Keratinocyte (primary cell): ENCODE measurements at regions not wholly inside any gene's neighbourhood (a gene's known extent, or its start where the extent isn't known, plus 50 kb on each side); places are given as distances from the start of the nearest gene placed in this dataset.

Experiments used
- DNase-seq: peaks from one replicate; pipeline ENCODE4 v3.0.0-alpha.2; 2011; ENCODE audit warnings: low read depth, missing footprints, low spot score
- FAIRE-seq: peaks from 2 replicates; lab custom pipeline; 2011; peaks lifted over from hg19 to GRCh38; lab: Jason Lieb, UNC
- H2AFZ ChIP-seq: 2 replicates; pipeline ENCODE4 v1.6.0; 2012; ENCODE audit warnings: low read length, control low read depth, inconsistent platforms; ENCODE audit not compliant: control insufficient read depth
- H3K27ac ChIP-seq: 2 replicates; pipeline ENCODE4 v1.5.1; 2011; ENCODE audit warnings: low read length; ENCODE audit not compliant: control insufficient read depth, insufficient read depth
- H3K27me3 ChIP-seq: 3 replicates; pipeline ENCODE4 v1.6.0; 2011; ENCODE audit warnings: low read length; ENCODE audit not compliant: control insufficient read depth, insufficient read depth; ENCODE audit errors: extremely low read depth
- H3K36me3 ChIP-seq, 2 experiments: 2 replicates in 1 of 2; 3 replicates in 1 of 2; pipeline ENCODE4 v1.5.1; 2011; ENCODE audit warnings: low read length in 2 of 2, mild to moderate bottlenecking in 1 of 2; ENCODE audit not compliant: control insufficient read depth in 2 of 2, insufficient read depth in 2 of 2; ENCODE audit errors: extremely low read depth in 1 of 2
- H3K4me1 ChIP-seq: 3 replicates; pipeline ENCODE4 v1.5.1; 2011; ENCODE audit warnings: low read length; ENCODE audit not compliant: control insufficient read depth, insufficient read depth; ENCODE audit errors: extremely low read depth
- H3K4me2 ChIP-seq: 3 replicates; pipeline ENCODE4 v1.6.0; 2011; ENCODE audit warnings: low read depth, low read length; ENCODE audit not compliant: control insufficient read depth, insufficient read depth; ENCODE audit errors: extremely low read depth
- H3K4me3 ChIP-seq, 3 experiments: fragments of 200-600 bp in 1 of 3; sonication (generic) in 1 of 3; 2 replicates in 2 of 3; 3 replicates in 1 of 3; pipeline ENCODE4 v1.5.1; 2011 to 2016; ENCODE audit warnings: low read length in 3 of 3, mild to moderate bottlenecking in 3 of 3, control low read depth in 2 of 3, inconsistent platforms in 1 of 3, low read depth in 1 of 3, mixed read lengths in 1 of 3, mixed run types in 1 of 3, moderate library complexity in 1 of 3; ENCODE audit not compliant: control insufficient read depth in 2 of 3, insufficient read depth in 2 of 3; ENCODE audit errors: extremely low read depth in 1 of 3
- H3K79me2 ChIP-seq: 2 replicates; pipeline ENCODE4 v1.6.0; 2012; ENCODE audit warnings: low read length; ENCODE audit not compliant: control insufficient read depth, insufficient read depth
- H3K9ac ChIP-seq: 3 replicates; pipeline ENCODE4 v1.6.0; 2011; ENCODE audit warnings: low read length; ENCODE audit not compliant: control insufficient read depth, insufficient read depth; ENCODE audit errors: extremely low read depth
- H3K9me1 ChIP-seq: 3 replicates; pipeline ENCODE4 v1.6.0; 2011; ENCODE audit warnings: low read length; ENCODE audit not compliant: control insufficient read depth, insufficient read depth; ENCODE audit errors: extremely low read depth
- H3K9me3 ChIP-seq: 2 replicates; pipeline ENCODE4 v1.5.1; 2012; ENCODE audit warnings: low read depth, low read length; ENCODE audit not compliant: control insufficient read depth
- H4K20me1 ChIP-seq: 3 replicates; pipeline ENCODE4 v1.6.0; 2011; ENCODE audit warnings: low read length; ENCODE audit not compliant: control insufficient read depth, insufficient read depth; ENCODE audit errors: extremely low read depth
- CTCF ChIP-seq, 3 experiments: IDR thresholded peaks in 1 of 3; conservative IDR thresholded peaks in 1 of 3; optimal IDR thresholded peaks in 1 of 3; 2 replicates in 2 of 3; 3 replicates in 1 of 3; pipeline versions ENCODE3 to v1.5.1; 2011; ENCODE audit warnings: low read length in 3 of 3, mild to moderate bottlenecking in 3 of 3, moderate library complexity in 2 of 3, control low read depth in 1 of 3, inconsistent platforms in 1 of 3; ENCODE audit not compliant: insufficient read depth in 2 of 3; ENCODE audit errors: extremely low read depth in 1 of 3
- EZH2 ChIP-seq: IDR thresholded peaks from one replicate; pipeline ENCODE4 v1.6.1; 2012; ENCODE audit warnings: inconsistent platforms, mild to moderate bottlenecking, low read length, moderate library complexity
- dilution Hi-C: fragments of 300-500 bp; cut with MboI; formaldehyde crosslinking; loops from one replicate; pipeline ENCODE4 v1.7.0; 2020; ENCODE audit warnings: low sequenced_read_pairs; ENCODE audit not compliant: extremely low pct_ligation_motif_present

DNA sequence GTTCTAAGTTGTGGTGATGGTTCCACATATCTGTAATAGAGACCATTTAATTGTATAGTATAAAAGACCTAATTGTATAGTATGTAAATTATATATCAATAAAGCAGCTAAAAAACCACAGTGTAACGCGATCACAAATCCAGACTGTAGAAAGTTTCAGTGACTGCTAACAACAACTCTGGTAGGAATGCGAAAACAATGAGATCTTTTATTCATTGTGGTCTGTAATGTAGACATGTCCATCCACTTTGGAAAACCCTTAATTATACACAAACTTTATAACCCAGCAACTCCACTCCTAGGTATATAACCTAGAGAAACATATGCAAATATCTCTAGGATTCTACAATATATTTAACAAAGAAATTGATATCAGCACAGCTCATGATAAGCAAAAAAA is 549.5 kb downstream of the SLITRK1 start:
- no peaks in the 10 kb centered on the region for H3K9me3 ChIP-seq

DNA sequence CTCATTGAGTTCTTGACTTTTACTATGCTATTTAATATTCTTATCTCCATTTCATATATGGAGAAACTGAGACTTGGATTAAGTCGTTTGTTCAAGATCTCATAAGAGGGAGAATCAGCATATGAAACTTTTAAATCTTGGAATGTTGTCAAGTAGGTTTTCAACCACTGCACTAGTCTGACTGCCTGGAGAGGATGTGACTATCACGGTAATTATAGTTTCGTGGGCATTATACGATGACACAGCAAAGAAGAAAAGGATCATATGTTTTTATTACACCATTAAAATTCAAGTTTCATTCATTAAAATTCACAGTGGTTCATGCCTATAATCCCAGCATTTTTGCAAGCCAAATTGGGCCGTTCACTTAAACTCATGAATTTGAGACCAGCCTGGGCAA is 555.2 kb downstream of the SLITRK1 start:
- no peak overlapping the region for H3K4me2 ChIP-seq
- no peak for TF ChIP-seq CTCF (optimal IDR thresholded peaks at IDR 0.05 in 1 of 3, IDR thresholded peaks at IDR 0.05 in 1 of 3, conservative IDR thresholded peaks at IDR 0.05 in 1 of 3; ENCODE audit: extremely low read depth in 1 of 3, insufficient read depth in 2 of 3, low read length in 3 of 3)
- TF ChIP-seq EZH2, result no peak
- H4K20me1 ChIP-seq, result no peaks in the 10 kb centered on the region
- H3K9me3 ChIP-seq, result no peaks in the 10 kb centered on the region
- dilution Hi-C loops, result no loop called here
- H2AFZ ChIP-seq, result no peak overlapping the region
- DNase-seq, result no peak
- no peaks in the 10 kb centered on the region for H3K9me1 ChIP-seq
- H3K36me3 ChIP-seq, result no peaks in the 10 kb centered on the region
- no peak overlapping the region for H3K27ac ChIP-seq
- H3K9ac ChIP-seq, result no peak overlapping the region
- H3K79me2 ChIP-seq, result no peaks in the 10 kb centered on the region
- H3K4me1 ChIP-seq, result no peaks in the 10 kb centered on the region
- FAIRE-seq, result no peak
- H3K4me3 ChIP-seq, result no peak overlapping the region
- no peaks in the 10 kb centered on the region for H3K27me3 ChIP-seq

More for the DNA sequence above, 549.5 kb downstream of the SLITRK1 start:
- dilution Hi-C loops, result no loop called here
- no peaks in the 10 kb centered on the region for H3K9me1 ChIP-seq
- no peak for TF ChIP-seq EZH2
- no peak for TF ChIP-seq CTCF (optimal IDR thresholded peaks at IDR 0.05 in 1 of 3, IDR thresholded peaks at IDR 0.05 in 1 of 3, conservative IDR thresholded peaks at IDR 0.05 in 1 of 3; ENCODE audit: extremely low read depth in 1 of 3, insufficient read depth in 2 of 3, low read length in 3 of 3)
- H2AFZ ChIP-seq, result no peak overlapping the region
- peaks cover 11% of the 10 kb centered on the region for H3K4me1 ChIP-seq
- DNase-seq (no peak), FAIRE-seq (no peak)
- no peak overlapping the region for H3K27ac ChIP-seq
- no peaks in the 10 kb centered on the region for H3K79me2 ChIP-seq
- H3K36me3 ChIP-seq, result no peaks in the 10 kb centered on the region
- no peak overlapping the region for H3K4me2 ChIP-seq
- no peak overlapping the region for H3K4me3 ChIP-seq
- no peaks in the 10 kb centered on the region for H3K27me3 ChIP-seq
- no peak overlapping the region for H3K9ac ChIP-seq
- H4K20me1 ChIP-seq, result no peaks in the 10 kb centered on the region
